GM23338 (cell line): ENCODE measurements at regions not wholly inside any gene's neighbourhood (a gene's known extent, or its start where the extent isn't known, plus 50 kb on each side); places are given as distances from the start of the nearest gene placed in this dataset.
"Not testable (repeated sequence)": the region's sequence is repeated elsewhere in the genome, so short reads cannot be mapped to it uniquely, and the experiment has no call there.

ENCODE experiments used
- ATAC-seq: fragments of 200-7000 bp; cut with Tn5 transposase; 3 replicates; pipeline ENCODE4 v1.9.1; 2020
- DNase-seq: peaks from one replicate; pipeline ENCODE4 v3.0.0-alpha.2; 2015; ENCODE audit warnings: low spot score
- H2AFZ ChIP-seq: fragments of 200-600 bp; sonication (generic); 2 replicates; pipeline ENCODE4 v1.8.0; 2016; ENCODE audit warnings: antibody characterized with exemption, mild to moderate bottlenecking, moderate library complexity
- H3F3A ChIP-seq: fragments of 200-600 bp; sonication (generic); replicated peaks from 2 replicates; pipeline ENCODE4 v1.8.0; 2017; ENCODE audit warnings: antibody characterized with exemption, mixed run types, low read depth
- H3K27ac ChIP-seq: fragments of 200-600 bp; sonication (generic); 2 replicates; pipeline ENCODE4 v1.6.1; 2016; ENCODE audit warnings: low read depth
- H3K27me3 ChIP-seq: fragments of 200-600 bp; sonication (generic); 2 replicates; pipeline ENCODE4 v1.8.0; 2016; ENCODE audit warnings: mild to moderate bottlenecking, mixed run types, moderate library complexity; ENCODE audit not compliant: insufficient read depth
- H3K36me3 ChIP-seq: fragments of 200-600 bp; sonication (generic); 2 replicates; pipeline ENCODE4 v1.8.0; 2016; ENCODE audit warnings: mild to moderate bottlenecking; ENCODE audit not compliant: insufficient read depth
- H3K4me1 ChIP-seq: fragments of 200-600 bp; sonication (generic); 2 replicates; pipeline ENCODE4 v1.8.0; 2016; ENCODE audit warnings: mild to moderate bottlenecking, moderate library complexity; ENCODE audit not compliant: insufficient read depth
- H3K4me2 ChIP-seq: fragments of 200-600 bp; sonication (generic); 2 replicates; pipeline ENCODE4 v1.7.1; 2017; ENCODE audit warnings: mixed run types
- H3K4me3 ChIP-seq: fragments of 200-600 bp; sonication (generic); 2 replicates; pipeline ENCODE4 v1.6.1; 2016; ENCODE audit warnings: mixed run types
- H3K79me2 ChIP-seq: fragments of 200-600 bp; sonication (generic); replicated peaks from 2 replicates; pipeline ENCODE4 v1.8.0; 2017; ENCODE audit warnings: mild to moderate bottlenecking; ENCODE audit not compliant: insufficient read depth
- H3K9me2 ChIP-seq: fragments of 200-600 bp; sonication (generic); 2 replicates; pipeline ENCODE4 v1.8.0; 2017; ENCODE audit not compliant: insufficient read depth
- H4K20me1 ChIP-seq: fragments of 200-600 bp; sonication (generic); replicated peaks from 2 replicates; pipeline ENCODE4 v1.8.0; 2017; ENCODE audit warnings: mild to moderate bottlenecking; ENCODE audit not compliant: insufficient read depth
- H3K27ac Mint-ChIP-seq: 2 replicates; pipeline ENCODE4 v1.8.0; 2020; ENCODE audit warnings: inconsistent platforms, mild to moderate bottlenecking, moderate library complexity, mixed read lengths
- H3K27me3 Mint-ChIP-seq: 3 replicates; pipeline ENCODE4 v1.8.0; 2022; ENCODE audit warnings: low read depth, mild to moderate bottlenecking, moderate library complexity, mixed read lengths, inconsistent platforms; ENCODE audit not compliant: insufficient read depth, poor library complexity
- H3K36me3 Mint-ChIP-seq: 3 replicates; pipeline ENCODE4 v1.8.0; 2021; ENCODE audit warnings: low read depth, mild to moderate bottlenecking, inconsistent platforms, moderate library complexity, mixed read lengths
- H3K4me1 Mint-ChIP-seq: 3 replicates; pipeline ENCODE4 v1.8.0; 2020; ENCODE audit warnings: mild to moderate bottlenecking, inconsistent platforms, mixed read lengths
- H3K4me3 Mint-ChIP-seq: 3 replicates; pipeline ENCODE4 v1.8.0; 2021; ENCODE audit warnings: moderate library complexity, mild to moderate bottlenecking, inconsistent platforms, mixed read lengths
- H3K9me3 Mint-ChIP-seq: 3 replicates; pipeline ENCODE4 v1.8.0; 2020; ENCODE audit warnings: moderate library complexity, mild to moderate bottlenecking, inconsistent platforms, mixed read lengths

DNA sequence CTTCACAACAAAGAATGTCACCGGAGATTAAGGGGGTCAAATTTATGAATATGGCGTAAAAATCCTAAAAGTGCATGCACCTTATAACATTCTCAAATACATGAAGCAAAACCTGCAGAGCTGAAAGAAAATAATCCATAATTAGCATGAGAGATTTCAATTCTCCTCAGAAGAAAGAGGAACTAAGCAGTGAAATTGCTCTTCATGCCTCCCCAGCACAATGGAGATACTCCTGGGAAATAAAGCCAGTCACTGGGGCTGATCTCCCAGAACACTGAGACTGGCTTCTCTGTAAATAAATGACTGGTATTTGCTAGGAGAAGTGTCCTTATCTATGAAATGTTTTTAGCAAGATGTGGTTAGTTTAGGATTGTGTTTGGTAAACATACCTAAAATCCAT, 68.1 kb downstream of the GOLGA6L6 start:
- H3K27me3 ChIP-seq, H3K4me2 ChIP-seq, DNase-seq, H3F3A ChIP-seq, H3K4me1 ChIP-seq, H3K4me3 Mint-ChIP-seq, H3K27ac ChIP-seq, ATAC-seq, H3K79me2 ChIP-seq, H2AFZ ChIP-seq, H3K36me3 ChIP-seq, H3K27ac Mint-ChIP-seq, H4K20me1 ChIP-seq, H3K9me2 ChIP-seq, H3K4me3 ChIP-seq, H3K27me3 Mint-ChIP-seq, H3K4me1 Mint-ChIP-seq, H3K36me3 Mint-ChIP-seq, H3K9me3 Mint-ChIP-seq: not testable (repeated sequence)

DNA sequence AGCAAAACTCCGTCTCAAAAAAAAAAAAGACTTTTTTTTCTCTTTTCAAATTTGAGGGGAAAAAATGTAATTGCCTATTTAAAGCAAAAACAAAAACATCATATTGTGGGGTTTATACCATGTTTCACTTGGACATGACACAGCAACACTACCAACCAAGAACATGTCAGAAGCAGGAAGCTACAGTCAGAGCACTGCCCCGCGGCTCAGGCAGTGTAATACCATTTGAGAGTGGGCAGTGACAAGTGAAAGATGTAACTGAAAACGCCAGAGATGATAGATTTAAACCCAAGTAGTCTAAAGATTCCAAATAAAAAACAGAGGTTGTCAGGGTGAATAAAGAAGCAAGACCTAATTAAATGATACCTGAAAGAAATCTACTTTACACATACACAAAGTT, 68.6 kb downstream of the GOLGA6L6 start:
- not testable (repeated sequence) for H3K36me3 Mint-ChIP-seq, H3K9me2 ChIP-seq, H3K27me3 ChIP-seq, H2AFZ ChIP-seq, H4K20me1 ChIP-seq, H3K27ac Mint-ChIP-seq, H3K4me1 ChIP-seq, H3K4me2 ChIP-seq, H3K9me3 Mint-ChIP-seq, H3K4me1 Mint-ChIP-seq, H3K79me2 ChIP-seq, H3K27me3 Mint-ChIP-seq, ATAC-seq, H3K27ac ChIP-seq, H3K4me3 Mint-ChIP-seq, DNase-seq, H3F3A ChIP-seq, H3K4me3 ChIP-seq, H3K36me3 ChIP-seq

DNA sequence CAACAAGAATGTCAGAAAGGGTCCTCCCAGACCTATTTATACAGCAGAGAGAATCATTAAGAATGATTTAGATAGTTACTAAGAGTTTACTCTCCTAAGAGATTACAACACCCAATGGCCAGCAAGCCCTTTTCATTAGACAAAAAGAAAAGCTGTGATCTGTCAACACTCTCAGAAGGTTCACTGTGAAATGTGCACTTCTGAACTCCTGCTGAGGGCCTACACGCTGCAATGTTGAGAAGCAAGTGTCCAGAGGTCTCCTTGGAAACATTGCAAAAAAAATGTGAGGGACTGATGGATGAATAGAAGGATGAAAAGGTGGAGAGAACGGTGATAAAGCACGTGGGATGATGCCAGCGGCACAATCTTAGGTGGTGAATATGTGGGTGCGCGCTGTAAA, 70.8 kb downstream of the GOLGA6L6 start:
- not testable (repeated sequence) for H3K9me2 ChIP-seq, H3K36me3 ChIP-seq, H2AFZ ChIP-seq, H3K79me2 ChIP-seq, H3K27ac Mint-ChIP-seq, H3K36me3 Mint-ChIP-seq, H4K20me1 ChIP-seq, H3K4me1 ChIP-seq, H3K27me3 ChIP-seq, H3F3A ChIP-seq, H3K27ac ChIP-seq, H3K4me2 ChIP-seq, DNase-seq, H3K4me3 ChIP-seq, H3K4me3 Mint-ChIP-seq, H3K9me3 Mint-ChIP-seq, H3K27me3 Mint-ChIP-seq, H3K4me1 Mint-ChIP-seq, ATAC-seq

DNA sequence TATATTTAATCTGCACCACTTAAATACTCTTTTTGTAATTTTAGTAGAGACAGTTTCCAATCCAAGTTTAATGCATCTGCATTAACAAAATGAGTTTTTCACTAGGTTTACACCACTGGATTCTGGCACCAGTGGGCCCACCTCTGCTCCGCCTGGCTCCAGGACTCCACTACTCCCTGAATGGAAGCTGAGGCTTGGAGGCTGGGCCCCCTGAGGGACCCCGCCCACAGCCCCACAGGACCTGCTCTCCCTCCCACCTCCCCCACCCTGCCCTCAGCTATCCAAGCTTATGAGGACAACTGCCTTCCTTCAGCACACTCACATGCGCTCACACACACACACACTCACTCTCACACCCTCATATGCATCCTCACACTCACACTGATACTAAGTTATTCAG, 100.5 kb downstream of the GOLGA6L6 start:
- H3K27ac Mint-ChIP-seq, H3K27ac ChIP-seq, H3K4me1 Mint-ChIP-seq, ATAC-seq, H3K79me2 ChIP-seq, DNase-seq, H2AFZ ChIP-seq, H3K4me3 ChIP-seq, H3K36me3 ChIP-seq, H3K9me3 Mint-ChIP-seq, H3K36me3 Mint-ChIP-seq, H3K9me2 ChIP-seq, H3F3A ChIP-seq, H3K4me3 Mint-ChIP-seq, H3K27me3 Mint-ChIP-seq, H3K27me3 ChIP-seq, H4K20me1 ChIP-seq, H3K4me2 ChIP-seq, H3K4me1 ChIP-seq: not testable (repeated sequence)

DNA sequence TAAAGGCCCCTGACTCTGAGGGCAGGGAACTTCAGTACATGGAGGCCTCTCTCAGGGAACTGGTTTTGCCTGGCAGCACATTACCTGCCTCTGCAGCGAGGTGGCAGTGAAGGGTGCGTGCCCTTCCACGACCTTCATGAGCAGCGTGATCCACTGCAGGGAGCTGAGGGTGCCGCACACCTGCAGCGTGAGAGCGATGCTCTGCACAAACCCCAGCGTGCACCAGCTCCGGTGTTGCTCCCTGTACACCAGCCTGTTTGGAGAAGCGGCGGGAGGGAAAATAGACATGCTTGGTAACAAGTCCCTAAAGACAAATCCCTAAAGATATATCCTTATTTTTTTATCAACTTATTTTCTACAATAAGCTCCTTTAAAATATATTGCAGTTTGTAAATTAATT, 101.2 kb downstream of the GOLGA6L6 start:
- not testable (repeated sequence) for H3K4me3 Mint-ChIP-seq, H3K9me3 Mint-ChIP-seq, H3K27me3 ChIP-seq, H3K27me3 Mint-ChIP-seq, ATAC-seq, H3K36me3 Mint-ChIP-seq, H3K9me2 ChIP-seq, H3K27ac Mint-ChIP-seq, H3K36me3 ChIP-seq, H3F3A ChIP-seq, H3K4me3 ChIP-seq, H3K79me2 ChIP-seq, H3K4me2 ChIP-seq, H3K4me1 ChIP-seq, H4K20me1 ChIP-seq, H3K4me1 Mint-ChIP-seq, H2AFZ ChIP-seq, H3K27ac ChIP-seq, DNase-seq

DNA sequence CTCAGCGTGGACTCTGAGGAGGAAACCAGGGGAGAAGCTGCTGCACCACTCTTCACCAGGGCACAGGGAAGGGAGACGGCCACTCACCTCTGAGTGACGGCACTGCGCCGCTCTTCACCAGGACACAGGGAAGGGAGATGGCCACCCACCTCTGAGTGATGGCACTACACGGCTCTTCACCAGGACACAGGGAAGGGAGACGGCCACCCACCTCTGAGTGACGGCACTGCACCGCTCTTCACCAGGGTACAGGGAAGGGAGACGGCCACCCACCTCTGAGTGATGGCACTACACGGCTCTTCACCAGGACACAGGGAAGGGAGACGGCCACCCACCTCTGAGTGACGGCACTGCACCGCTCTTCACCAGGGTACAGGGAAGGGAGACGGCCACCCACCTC, 102.5 kb downstream of the GOLGA6L6 start:
- H2AFZ ChIP-seq, ATAC-seq, H4K20me1 ChIP-seq, H3K9me2 ChIP-seq, H3K9me3 Mint-ChIP-seq, H3K4me1 Mint-ChIP-seq, H3F3A ChIP-seq, H3K27me3 ChIP-seq, H3K27me3 Mint-ChIP-seq, H3K79me2 ChIP-seq, H3K27ac ChIP-seq, DNase-seq, H3K4me2 ChIP-seq, H3K36me3 Mint-ChIP-seq, H3K4me1 ChIP-seq, H3K4me3 ChIP-seq, H3K27ac Mint-ChIP-seq, H3K36me3 ChIP-seq, H3K4me3 Mint-ChIP-seq: not testable (repeated sequence)

DNA sequence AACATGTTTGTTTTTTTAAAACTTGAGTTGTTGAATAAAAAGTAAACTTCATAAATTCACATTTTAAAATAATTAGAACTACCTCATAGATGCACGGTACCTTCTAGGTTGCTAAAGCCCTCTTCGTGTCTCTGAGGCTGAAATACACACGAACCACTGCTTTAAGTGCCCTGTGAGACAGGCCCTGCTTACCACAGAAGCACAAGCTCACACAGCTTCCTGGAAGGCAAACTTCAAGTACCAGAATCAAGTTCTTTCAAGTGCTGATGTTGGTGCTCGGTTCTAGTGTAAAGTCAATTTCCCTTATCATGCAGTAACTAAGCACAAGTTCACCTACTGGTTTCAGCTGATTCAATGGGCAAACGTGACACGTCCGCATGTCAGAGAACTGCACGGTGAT, 103.3 kb downstream of the GOLGA6L6 start:
- H3K4me3 Mint-ChIP-seq, H3K27ac Mint-ChIP-seq, H3K9me3 Mint-ChIP-seq, H4K20me1 ChIP-seq, H3K36me3 ChIP-seq, H3K4me1 ChIP-seq, ATAC-seq, H3K36me3 Mint-ChIP-seq, H3K27ac ChIP-seq, H3K4me3 ChIP-seq, H3K9me2 ChIP-seq, H3K27me3 Mint-ChIP-seq, H2AFZ ChIP-seq, H3K27me3 ChIP-seq, H3K4me1 Mint-ChIP-seq, DNase-seq, H3F3A ChIP-seq, H3K79me2 ChIP-seq, H3K4me2 ChIP-seq: not testable (repeated sequence)
